CD4-positive, alpha-beta T cell treated with Interleukin-2 at 100 ng/mL for 4 hours (primary cell): ENCODE measurements at regions not wholly inside any gene's neighbourhood (a gene's known extent, or its start where the extent isn't known, plus 50 kb on each side); places are given as distances from the start of the nearest gene placed in this dataset.

Experiments used
- DNase-seq: peaks from one replicate; pipeline ENCODE4 v3.0.0-alpha.2; 2020; ENCODE audit warnings: low spot score

DNA sequence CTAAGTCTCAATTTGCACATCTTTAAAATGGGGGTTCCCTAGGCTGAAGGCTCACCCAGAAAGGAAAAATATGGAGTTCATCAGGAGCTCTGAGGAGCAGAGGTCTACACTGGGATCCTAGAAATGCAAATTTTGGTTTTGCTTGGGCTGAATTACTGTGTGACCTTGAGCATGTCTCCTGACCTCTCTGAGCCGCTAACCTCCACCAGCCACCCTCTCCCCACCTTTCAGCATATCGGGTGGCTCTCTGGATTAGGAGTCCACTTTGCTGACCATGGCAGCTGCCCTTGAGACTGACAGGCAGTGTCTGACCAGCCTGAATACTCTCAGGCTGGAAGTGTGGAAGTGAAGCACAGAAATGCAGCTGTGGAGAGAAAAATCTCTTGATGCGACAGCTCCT lies 165.9 kb upstream of the LRFN2 start:
- no peak for DNase-seq

DNA sequence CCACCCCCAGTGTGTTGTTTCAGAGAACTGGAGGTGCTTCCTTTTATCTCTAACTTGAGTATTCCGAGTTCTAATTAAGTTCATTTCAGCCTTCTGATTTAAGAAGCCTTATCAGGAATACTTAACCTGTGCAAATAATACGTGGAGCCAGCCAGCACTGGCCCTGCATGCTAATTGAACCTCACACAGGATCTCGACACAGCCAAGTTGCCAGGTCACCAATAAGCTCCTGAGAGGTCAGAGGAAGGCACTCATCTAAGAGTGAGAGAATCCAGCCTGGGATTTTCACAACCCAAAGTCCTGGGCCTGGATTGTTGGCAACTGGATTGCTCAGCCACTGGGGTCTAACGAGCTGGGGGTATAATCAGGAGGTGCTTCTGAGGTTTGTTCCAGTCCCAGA lies 157.7 kb upstream of the LRFN2 start:
- no peak for DNase-seq

DNA sequence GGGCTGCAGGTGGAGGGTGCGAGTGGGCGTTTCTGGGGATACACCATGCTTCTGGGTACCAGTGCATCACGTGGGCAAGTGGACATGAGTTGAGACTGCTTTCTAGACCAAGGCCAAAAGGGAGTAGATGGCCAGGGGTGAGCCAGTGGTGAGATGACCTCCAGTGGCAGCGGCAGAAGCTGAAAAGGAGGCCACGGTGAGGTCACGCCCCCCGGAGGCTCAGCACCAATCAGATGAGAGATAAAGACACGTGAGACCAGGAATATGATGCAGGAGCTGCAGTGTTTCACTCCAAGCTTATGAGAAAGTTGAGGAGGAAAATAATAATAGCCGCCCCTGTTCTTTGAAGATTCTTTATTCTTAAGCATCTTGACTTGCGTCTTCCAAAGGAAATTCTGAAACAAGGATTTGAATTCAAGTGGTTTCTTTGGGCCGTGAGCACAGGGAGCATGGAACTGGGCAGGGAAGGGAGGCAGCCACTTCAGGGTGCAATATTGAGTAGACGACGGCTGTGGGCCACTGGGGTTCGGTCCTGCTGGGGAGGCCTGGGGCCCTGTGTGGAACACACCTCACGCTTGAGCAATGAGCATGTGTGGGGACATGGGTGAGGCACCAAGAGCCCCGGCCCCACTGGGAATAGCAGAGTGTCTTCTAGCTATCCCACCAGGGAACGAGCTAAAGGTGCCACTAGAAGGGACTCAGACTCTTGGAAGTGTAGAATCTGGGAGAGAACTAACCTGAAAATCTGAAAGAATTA lies 156.7 kb upstream of the LRFN2 start:
- no peak for DNase-seq

DNA sequence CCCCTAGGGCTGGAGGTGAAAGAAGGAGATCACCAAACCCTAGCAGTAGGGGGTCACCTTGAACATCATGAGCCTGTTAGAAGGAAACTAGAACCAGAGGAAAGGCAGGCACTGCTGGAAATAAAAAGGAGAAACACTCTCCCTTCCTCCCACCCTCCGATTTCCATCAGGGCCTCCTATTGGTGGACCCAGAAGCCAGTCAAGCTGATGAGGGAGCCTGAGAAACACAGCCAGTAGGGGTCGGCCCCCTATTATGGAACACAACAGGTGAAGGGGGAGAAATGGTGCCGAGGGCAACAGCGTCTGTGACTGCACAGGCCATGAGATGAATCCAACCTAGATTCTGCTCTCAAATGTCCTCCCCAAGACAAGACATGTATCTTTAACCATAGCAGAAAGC lies 156.1 kb upstream of the LRFN2 start:
- DNase-seq = no peak

DNA sequence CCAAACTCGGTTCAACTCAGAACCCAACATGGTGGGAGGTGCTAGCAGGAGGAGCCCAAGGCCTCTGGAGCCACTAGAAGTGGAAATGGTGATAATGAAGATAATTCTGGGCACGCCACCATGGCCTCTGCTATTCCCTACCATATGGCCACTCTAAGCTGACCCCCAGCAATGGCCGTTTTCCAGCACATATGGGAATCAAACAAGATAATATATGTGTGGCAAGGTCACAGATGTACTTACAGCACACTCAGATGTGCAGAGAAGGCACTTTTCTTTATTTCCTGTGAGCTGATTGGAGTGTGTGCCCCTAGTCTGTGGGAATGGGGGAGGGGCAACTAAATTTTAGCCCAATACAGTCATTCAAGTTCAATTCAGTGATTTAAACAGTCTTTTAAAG lies 153.4 kb upstream of the LRFN2 start:
- no peak for DNase-seq

DNA sequence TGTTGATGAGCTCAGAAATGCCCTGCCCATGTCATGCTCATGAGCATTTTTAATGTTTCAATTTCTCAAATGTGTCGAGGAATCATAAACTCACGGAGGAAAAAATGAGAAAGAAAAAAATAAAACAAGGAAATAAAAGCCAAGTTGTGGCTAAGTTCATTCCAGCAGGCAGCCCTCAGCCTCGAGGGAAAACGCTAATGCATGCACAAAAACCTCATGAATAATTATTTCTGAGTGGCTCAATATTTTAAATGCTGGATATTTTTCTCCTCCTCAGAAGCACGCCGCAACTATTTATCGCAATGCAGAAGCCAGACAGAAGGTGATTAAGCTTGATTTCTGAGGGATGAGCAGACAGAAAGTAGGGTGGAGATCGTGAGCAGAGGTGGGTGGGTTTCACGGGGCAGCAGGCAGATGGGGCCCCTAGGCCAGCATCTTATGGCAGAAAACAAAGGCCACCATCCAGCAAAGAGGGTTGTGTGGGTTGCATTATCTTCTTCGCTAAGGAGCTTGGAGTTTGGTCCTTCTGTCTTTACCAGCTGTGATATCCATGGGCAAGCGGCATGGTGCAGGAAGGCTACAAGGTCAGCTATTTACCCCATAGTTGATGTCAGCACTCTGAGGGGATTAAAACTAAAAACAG lies 151.5 kb upstream of the LRFN2 start:
- DNase-seq = no peak

DNA sequence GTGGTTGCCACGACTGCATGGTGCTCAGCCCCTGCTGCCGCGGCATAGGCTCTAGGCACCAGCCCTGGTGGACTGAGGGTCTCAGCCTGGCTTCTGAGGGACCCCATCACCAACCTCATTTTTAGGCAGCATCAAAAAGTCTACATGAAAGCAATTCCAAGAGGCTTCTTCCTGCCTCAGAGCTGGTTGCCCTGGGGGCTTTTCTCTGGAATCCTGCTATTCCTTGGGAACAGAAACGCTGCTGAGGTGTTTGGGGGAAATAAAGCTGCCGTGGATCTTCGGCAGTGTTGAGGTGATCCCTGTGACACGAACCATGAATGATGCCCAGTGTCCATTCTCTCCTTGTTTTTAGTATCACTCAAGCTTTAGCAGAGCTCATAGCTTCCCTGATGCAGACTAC lies 148.4 kb upstream of the LRFN2 start:
- no peak for DNase-seq

DNA sequence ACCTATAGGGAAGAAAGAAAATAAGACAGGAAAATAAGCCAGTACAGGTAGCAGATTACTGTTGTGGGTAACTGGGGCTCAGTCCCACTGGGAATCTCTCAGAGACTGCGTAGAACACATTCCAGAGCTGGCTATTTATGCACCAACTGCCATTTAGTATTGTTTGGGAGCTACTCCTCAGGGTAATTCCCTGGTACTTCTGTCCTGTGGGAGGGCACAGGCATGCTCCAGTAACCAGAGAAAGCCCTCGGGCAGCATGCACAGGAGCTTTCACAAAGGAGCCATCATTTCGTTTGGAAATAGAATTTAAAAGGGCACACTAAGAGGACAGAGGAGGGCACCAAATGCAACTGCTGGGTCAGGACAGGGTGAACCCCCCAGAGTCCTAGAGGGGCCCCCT lies 148.0 kb upstream of the LRFN2 start:
- DNase-seq = no peak

DNA sequence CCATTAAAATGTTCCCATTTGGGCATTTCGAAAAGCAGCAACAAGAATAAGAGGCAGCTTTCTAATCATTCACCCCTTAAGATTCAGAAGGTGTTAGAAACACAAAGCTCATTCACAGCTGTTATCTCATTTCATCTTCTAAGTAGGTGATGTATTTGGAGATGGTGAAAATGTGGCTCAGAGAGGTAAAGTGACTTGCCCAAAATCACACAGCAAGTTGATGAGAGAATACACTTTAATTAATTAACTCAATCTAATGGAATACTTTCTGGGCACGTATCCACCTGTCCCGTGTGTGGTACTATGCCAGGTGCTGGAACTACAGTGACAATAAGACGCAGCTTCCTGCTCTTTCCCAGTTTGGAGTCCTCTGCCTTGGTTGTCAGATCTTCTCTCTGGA lies 147.4 kb upstream of the LRFN2 start:
- no peak for DNase-seq

DNA sequence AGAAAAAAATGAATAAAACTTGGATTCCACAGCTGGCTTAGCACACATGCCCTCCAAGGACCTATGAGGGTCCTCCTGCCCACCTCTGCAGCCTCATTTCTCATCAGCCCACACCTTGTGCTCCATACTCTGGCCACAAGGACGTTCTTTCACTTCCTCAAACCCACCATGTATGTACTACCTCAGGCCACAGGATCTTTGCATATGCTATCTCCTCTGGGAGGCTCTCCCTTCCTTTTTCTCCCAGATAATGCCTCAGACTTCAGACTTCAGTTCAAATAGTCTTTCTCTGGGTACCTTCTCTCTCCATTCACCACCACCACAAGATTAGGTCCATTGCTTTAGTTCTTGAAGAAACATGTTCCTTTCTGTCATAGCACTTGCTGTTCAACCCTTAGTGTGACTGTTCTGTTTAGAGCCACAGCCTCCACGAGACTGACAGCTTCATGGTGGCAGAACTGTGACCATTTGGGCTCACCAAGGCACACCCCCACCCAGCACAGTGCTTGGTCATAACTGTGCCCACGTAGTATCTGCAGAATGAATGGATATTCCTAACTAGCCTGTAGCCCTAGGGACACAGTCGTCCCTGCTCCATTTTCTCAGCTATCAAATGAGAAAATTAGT lies 146.7 kb upstream of the LRFN2 start:
- DNase-seq = no peak

DNA sequence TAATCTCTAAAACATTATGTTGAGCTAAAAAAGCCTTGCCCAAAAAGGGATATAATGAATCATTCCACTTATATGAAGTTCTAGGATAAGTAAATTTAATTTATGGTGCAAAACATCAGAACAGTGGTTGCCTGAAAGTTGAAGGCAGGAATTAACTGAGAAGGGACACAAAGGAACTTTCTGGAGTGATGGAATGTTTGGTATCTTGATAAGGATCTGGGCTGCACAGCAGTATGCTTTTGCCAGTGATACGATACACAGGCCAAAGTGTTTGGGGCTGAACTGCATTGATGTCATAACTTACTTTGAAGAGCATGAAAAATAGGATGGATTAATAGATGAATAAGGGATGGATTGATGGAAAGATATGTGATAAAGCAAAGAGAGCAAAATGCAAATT lies 146.1 kb upstream of the LRFN2 start:
- no peak for DNase-seq

DNA sequence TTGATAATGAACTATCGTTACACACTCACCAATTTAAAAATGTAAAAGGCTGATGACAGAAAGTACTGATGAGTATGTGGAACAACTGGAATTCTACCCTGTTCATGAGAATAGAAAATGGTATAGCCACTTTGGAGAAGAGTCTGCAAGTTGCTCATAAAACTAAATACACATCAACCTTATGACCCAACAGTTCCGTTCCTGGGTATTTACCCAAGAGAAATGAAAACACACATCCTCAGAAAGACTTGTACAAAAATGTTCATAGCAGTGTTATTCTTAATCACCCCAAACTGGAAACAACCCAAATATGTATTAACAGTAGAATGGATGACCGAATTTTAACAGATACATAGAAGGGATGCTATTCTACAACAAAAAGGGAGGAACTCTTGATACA lies 145.7 kb upstream of the LRFN2 start:
- no peak for DNase-seq

DNA sequence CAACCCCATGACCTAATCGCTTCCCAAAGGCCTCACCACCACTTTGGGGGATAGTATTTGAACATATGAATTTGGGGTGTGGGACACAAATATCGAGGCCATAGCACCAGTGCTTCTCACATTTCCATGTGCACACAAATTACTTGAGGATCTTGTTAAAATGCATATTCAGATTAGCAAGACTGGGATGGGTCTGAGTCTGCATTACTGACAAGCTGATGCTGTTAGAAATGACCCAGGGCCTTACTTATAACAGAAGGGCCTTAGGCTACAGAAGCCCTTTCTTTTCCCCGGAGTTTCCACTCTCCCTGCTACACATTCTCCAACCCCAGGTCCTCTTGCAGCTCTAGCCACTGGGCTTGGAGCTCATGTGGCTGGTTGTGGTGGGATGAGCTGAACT lies 141.5 kb upstream of the LRFN2 start:
- DNase-seq = no peak

DNA sequence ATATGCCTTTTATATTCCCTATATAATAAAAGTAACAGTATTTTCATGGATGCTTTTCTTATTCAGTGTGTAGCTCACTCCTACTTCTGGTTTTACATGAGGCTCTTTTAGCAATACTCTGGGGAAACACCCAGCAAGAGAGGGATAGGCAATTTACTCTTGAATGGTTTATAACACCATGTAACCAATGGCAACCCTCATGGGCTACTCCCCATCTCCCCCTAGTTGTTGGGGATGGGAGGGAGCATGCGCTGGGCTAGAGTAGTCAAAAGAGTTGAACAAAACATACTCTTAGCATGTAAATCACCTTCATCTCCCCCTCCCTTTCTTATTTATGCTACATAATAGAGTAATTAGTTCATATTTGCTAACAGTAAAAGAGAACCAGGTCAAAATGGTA lies 140.1 kb upstream of the LRFN2 start:
- no peak for DNase-seq

DNA sequence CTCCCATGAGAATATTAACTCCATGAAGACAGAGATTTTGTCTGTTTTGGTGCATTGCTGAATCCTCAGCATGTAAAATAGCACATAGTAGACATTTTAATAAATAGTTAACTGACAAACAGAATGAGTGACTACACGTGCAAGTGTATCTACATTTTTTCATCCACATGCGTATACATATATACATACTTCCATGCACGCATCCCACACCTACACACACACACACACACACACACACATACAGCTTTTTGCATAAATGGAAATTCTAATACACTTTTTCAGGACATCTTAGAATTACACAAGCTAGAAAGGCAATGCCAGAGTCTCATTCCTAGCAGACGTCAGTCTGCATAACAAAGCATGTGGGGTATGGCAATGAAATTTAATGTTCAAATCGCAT lies 139.7 kb upstream of the LRFN2 start:
- DNase-seq = no peak

DNA sequence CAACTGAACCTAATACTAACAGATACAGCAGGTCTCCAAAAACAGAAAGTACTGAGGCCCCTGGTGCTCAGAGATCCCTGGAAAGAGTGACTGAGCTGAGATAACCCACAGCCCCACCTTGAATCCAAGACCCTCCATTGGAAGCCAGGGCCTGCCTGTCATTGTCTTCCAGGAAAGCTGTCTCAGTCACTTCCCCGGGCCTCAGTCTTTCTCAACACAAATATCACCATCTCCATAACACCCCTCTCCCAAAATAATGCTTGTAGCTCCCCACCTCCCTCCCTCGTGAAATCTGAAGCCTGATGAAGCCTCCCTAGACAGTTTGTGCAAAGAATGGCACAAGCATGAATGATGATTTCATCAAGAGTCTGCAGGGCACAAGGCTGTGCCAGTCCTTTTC lies 138.2 kb upstream of the LRFN2 start:
- DNase-seq = no peak

DNA sequence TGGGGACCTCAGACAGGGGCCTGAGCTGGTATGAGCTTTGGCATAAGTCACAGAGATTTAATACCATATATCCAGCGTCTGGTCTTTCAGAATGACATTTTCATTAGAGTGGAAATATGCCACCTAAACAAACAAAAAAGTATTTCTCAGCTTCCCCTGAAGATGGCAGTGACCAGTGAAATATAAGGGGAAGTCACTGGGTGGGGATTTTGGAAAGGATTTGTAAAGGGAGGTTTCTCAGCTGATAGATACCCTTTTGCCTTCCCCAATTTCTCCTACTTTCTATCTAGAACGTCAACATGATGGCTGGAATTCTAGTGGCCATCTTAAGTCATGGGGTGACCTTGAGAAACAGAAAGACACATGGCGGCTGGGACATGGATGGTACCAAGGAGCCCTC lies 137.7 kb upstream of the LRFN2 start:
- no peak for DNase-seq

DNA sequence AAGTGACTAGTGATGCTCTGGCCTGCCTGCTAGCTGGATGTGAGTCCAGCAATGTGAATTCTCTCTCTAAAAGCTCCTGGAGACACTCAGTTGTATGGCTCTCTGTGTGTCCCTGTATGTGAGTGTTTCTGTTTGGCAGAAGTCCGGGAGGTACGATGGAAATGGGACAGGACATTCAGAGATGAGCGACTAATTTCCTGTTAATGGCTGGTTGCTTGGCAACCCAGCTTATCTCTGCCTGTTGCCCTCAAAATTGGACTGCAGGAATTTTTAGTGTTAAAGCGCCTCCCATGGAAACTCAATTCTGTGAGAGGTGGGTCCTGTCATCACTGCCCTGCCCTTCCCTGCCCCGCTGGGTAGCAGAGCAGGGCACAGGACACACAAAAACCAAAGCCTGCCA lies 136.8 kb upstream of the LRFN2 start:
- no peak for DNase-seq

DNA sequence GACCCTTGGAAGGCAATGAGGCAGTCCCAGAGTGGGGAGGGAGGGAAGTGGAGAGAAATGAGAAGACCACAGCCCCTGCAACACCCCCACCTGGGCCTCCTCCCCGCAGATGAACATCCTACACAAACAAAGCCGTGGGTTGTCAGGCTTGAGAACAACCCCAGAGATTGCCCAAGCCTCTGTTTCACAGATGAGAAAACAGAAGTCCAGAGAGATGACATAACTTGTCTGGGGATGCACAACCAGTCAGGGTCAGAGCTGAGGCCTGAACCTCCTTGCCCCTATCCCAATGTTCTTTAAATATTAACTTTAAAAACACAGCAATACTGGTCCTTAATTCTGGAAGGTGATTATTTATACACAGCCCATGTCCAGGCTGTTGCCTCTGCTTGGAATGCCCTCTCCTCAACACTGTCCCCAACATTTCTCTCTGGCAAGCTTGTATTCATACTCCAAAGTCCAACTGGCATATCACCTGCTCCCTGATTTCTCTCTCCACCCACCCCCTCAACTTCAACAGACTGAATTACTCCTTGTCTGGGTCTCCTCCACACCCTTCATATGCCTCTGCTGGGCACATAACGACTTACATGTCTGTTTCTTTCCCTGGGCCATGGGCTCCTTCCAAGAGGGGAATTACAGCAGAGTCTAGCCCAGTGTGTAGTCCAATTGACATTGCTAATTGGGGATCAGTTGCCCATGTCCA lies 135.5 kb upstream of the LRFN2 start:
- DNase-seq = no peak

DNA sequence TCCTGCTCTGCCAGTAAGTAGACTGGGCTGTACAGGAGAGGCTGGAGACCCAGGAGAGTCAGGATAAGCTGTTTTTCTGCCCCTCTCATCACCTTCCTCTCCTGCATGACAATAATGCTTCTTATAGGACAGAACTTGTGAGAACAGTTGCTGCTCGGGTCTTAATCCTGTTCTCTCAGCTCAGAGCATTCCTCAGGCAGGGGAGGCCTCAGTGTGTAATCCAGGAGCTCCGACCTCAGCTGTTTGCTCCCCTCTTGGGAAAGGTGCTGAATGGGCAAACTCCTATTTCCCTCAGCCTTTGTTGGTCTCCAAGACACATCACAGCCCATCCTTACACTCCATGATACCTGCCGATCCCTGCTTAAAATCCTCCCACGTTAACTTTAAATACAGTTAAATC lies 134.9 kb upstream of the LRFN2 start:
- no peak for DNase-seq

DNA sequence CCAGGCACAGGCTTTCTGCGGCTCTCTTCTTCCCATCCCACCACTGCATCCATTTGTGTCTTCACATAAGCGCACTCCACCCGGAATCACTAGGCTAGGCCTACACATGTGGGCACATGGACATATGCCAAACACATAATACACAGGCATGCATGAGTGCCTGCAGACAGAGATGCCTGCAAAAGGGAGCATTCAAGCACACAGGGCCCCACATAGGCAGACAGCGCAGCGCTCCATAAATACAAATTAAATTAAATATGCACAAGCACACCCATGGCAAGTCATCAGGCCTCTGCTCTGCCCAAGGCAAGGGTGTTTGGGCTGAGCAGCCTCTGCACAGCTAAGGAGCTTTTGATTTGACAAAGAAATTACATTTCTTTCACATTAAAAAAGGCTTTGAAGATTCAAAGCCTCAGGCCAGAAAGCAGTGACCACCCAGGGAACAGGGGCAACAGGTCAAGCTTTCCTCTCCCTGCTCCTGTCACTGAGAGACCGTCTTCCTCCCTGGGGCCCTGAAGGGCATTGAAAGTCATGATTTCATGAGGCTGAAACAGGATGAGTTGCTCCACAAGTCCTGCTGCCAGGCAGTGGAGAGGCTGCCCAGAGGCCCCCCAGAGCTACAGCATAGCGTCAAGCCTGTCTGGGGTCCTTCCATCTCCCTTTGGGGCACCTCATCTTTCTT lies 134.2 kb upstream of the LRFN2 start:
- DNase-seq = no peak

DNA sequence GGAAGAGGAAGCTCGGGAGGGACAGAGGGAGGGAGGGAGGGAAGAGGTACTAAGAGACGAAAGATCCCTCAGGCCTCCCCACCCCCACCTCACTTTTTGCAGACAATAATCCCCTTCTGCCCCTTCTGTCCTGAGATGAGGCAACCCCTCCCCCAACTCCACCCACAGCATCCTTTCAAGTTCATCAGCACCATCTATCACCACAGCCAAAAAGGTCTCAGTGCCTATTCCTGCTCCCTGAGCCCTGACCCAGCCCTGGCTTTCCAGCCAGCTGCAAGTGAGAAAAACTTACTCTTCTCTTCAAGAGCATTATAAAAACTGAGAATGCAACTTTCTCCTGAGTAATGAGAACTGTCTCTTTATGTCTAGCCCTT lies 133.2 kb upstream of the LRFN2 start:
- DNase-seq = no peak
